KMS-11 (cell line): ENCODE measurements at regions not wholly inside any gene's neighbourhood (a gene's known extent, or its start where the extent isn't known, plus 50 kb on each side); places are given as distances from the start of the nearest gene placed in this dataset.

Experiments used
- H2AFZ ChIP-seq: fragments of 200-600 bp; sonication (generic); 2 replicates; pipeline ENCODE4 v1.6.1; 2016; ENCODE audit warnings: antibody characterized with exemption, mixed run types, low read depth
- H3K27ac ChIP-seq: fragments of 200-600 bp; sonication (generic); 2 replicates; pipeline ENCODE4 v1.6.1; 2016; ENCODE audit warnings: mild to moderate bottlenecking, mixed run types
- H3K27me3 ChIP-seq: fragments of 200-600 bp; sonication (generic); 2 replicates; pipeline ENCODE4 v1.6.1; 2017; ENCODE audit warnings: mild to moderate bottlenecking, low read depth, mixed run types, moderate library complexity; ENCODE audit not compliant: insufficient read depth
- H3K36me3 ChIP-seq: fragments of 200-600 bp; sonication (generic); 2 replicates; pipeline ENCODE4 v1.6.1; 2017; ENCODE audit warnings: mild to moderate bottlenecking, mixed run types; ENCODE audit not compliant: insufficient read depth
- H3K4me1 ChIP-seq: fragments of 200-600 bp; sonication (generic); 2 replicates; pipeline ENCODE4 v1.6.1; 2016; ENCODE audit warnings: mild to moderate bottlenecking, low read depth, mixed run types; ENCODE audit not compliant: poor library complexity, severe bottlenecking
- H3K4me2 ChIP-seq: fragments of 200-600 bp; sonication (generic); 2 replicates; pipeline ENCODE4 v1.7.0; 2016; ENCODE audit warnings: mild to moderate bottlenecking, mixed run types
- H3K4me3 ChIP-seq: fragments of 200-600 bp; sonication (generic); IDR thresholded peaks from 2 replicates; pipeline ENCODE4 v1.6.1; 2017; ENCODE audit warnings: low read depth, low read length, mixed read lengths; ENCODE audit not compliant: insufficient read depth
- H3K79me2 ChIP-seq: fragments of 200-600 bp; sonication (generic); 2 replicates; pipeline ENCODE4 v1.6.1; 2016; ENCODE audit warnings: low read depth, mixed run types; ENCODE audit not compliant: insufficient read depth
- H3K9ac ChIP-seq: fragments of 200-600 bp; sonication (generic); 2 replicates; pipeline ENCODE4 v1.6.1; 2016; ENCODE audit warnings: mild to moderate bottlenecking, mixed run types
- H4K20me1 ChIP-seq: fragments of 200-600 bp; sonication (generic); 2 replicates; pipeline ENCODE4 v1.6.1; 2016; ENCODE audit warnings: mild to moderate bottlenecking, mixed run types; ENCODE audit not compliant: insufficient read depth
- TF ChIP-seq, protein P1 (sequence below): fragments of 200-600 bp; sonication (generic); conservative IDR thresholded peaks from 2 replicates; pipeline ENCODE4 v1.6.1; 2017; ENCODE audit warnings: low read depth, mild to moderate bottlenecking, antibody characterized with exemption, low read length, moderate library complexity, mixed read lengths

DNA sequence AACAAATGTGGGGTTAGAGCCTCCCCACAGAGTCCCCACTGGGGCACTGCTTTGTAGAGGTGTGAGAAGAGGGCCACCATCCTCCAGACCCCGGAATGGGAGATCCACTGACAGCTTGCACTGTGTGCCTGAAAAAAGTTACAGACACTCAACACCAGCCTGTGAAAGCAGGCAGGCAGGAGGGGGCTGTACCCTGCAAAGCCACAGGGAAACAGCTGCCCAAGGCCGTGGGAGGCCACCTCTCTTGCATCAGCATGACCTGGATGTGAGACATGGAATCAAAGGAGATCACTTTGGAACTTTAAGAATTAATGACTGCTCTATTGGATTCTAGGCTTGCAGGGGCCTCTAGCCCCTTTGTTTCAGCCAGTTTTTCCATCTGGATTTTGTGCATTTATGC, 782.3 kb downstream of the BRINP1 start:
- H2AFZ ChIP-seq = no peak overlapping the region
- H3K4me1 ChIP-seq = no peaks in the 10 kb centered on the region
- no peak overlapping the region for H3K27ac ChIP-seq
- no peaks in the 10 kb centered on the region for H4K20me1 ChIP-seq
- H3K4me2 ChIP-seq = no peak overlapping the region
- H3K9ac ChIP-seq = no peak overlapping the region
- H3K4me3 ChIP-seq = no peak overlapping the region
- TF ChIP-seq, protein P1, sequence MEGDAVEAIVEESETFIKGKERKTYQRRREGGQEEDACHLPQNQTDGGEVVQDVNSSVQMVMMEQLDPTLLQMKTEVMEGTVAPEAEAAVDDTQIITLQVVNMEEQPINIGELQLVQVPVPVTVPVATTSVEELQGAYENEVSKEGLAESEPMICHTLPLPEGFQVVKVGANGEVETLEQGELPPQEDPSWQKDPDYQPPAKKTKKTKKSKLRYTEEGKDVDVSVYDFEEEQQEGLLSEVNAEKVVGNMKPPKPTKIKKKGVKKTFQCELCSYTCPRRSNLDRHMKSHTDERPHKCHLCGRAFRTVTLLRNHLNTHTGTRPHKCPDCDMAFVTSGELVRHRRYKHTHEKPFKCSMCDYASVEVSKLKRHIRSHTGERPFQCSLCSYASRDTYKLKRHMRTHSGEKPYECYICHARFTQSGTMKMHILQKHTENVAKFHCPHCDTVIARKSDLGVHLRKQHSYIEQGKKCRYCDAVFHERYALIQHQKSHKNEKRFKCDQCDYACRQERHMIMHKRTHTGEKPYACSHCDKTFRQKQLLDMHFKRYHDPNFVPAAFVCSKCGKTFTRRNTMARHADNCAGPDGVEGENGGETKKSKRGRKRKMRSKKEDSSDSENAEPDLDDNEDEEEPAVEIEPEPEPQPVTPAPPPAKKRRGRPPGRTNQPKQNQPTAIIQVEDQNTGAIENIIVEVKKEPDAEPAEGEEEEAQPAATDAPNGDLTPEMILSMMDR = no peak
- no peaks in the 10 kb centered on the region for H3K27me3 ChIP-seq
- no peaks in the 10 kb centered on the region for H3K79me2 ChIP-seq
- H3K36me3 ChIP-seq = no peaks in the 10 kb centered on the region

DNA sequence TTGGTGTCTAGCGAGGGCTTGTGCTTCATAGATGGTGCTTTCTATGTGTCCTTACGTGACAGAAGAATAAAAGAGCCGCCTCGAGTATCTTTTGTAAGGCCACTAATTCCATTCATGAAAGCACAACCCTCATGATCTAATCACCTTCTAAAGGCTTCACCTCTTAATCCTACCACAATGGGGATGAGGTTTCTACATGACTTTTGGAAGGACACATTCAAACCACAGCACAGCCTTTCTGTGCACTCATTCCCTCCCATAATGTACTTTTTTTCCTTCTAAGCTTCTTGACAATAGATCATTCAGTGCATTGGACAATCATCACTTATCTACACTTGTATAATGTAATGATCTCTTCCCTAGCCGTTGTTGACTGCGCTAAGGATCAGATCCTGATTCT, 774.8 kb downstream of the BRINP1 start:
- no peaks in the 10 kb centered on the region for H3K36me3 ChIP-seq
- no peak overlapping the region for H3K4me3 ChIP-seq
- H2AFZ ChIP-seq = no peak overlapping the region
- H3K27ac ChIP-seq = no peak overlapping the region
- no peaks in the 10 kb centered on the region for H3K79me2 ChIP-seq
- no peaks in the 10 kb centered on the region for H3K4me1 ChIP-seq
- no peak overlapping the region for H3K4me2 ChIP-seq
- no peak overlapping the region for H3K9ac ChIP-seq
- H4K20me1 ChIP-seq = no peaks in the 10 kb centered on the region
- TF ChIP-seq, protein P1 = no peak
- no peaks in the 10 kb centered on the region for H3K27me3 ChIP-seq

- Histone ChIP-seq H3K4me2 (no peak overlapping the region), H4K20me1 (no peaks in the 10 kb centered on the region), H3K4me1 (no peaks in the 10 kb centered on the region), H3K27me3 (no peaks in the 10 kb centered on the region), H3K4me3 (no peak overlapping the region), H3K27ac (no peak overlapping the region), H3K36me3 (no peaks in the 10 kb centered on the region), H3K9ac (no peak overlapping the region), H3K79me2 (no peaks in the 10 kb centered on the region), H2AFZ (no peak overlapping the region)
- TF ChIP-seq, protein P1 = peak; percentile 32
These were observed 773.4 kb downstream of the BRINP1 start for GRCh38 chr9:118595719-118596305.

DNA sequence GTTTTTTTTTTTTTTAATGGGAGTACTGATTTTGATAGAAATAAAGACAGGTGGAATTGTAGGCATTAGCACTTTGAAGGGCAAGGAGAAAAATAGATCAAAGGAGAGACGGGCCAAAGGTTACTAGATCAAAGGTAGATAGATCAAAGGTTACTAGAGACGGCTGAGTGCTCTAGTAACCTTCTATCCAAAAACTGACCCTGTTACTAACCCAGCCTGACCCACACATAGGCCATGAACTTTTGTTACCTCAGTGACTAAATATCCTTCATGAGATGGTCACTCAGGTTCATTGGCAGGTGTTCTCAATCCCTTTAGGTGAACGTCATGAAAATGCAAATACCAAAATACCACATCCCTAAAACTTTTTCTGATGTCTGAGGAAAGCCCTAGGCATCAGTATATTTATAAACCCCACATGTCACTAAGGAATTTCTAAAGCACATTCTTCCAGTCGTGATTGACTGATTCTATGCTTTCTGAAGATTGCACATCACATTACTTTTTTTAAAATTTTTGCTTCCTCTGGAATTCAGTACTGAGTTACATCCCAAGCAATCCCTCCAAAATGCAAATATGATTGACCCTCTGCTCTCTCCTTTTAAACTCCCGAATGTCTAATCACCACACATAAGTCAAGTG, 772.7 kb downstream of the BRINP1 start:
- H3K4me2 ChIP-seq = no peak overlapping the region
- TF ChIP-seq, protein P1 = no peak
- H3K36me3 ChIP-seq = no peaks in the 10 kb centered on the region
- H3K4me3 ChIP-seq = no peak overlapping the region
- no peak overlapping the region for H3K27ac ChIP-seq
- no peaks in the 10 kb centered on the region for H3K79me2 ChIP-seq
- H4K20me1 ChIP-seq = no peaks in the 10 kb centered on the region
- no peaks in the 10 kb centered on the region for H3K4me1 ChIP-seq
- H3K9ac ChIP-seq = no peak overlapping the region
- no peak overlapping the region for H2AFZ ChIP-seq
- H3K27me3 ChIP-seq = no peaks in the 10 kb centered on the region
